NCI-H446 treated with DMSO at 0.1 percent for 48 hours (cell line): ENCODE measurements at regions not wholly inside any gene's neighbourhood (a gene's known extent, or its start where the extent isn't known, plus 50 kb on each side); places are given as distances from the start of the nearest gene placed in this dataset.

Experiments used
- DNase-seq: peaks from one replicate; lab custom pipeline; 2025; lab: John Stamatoyannopoulos, UW

DNA sequence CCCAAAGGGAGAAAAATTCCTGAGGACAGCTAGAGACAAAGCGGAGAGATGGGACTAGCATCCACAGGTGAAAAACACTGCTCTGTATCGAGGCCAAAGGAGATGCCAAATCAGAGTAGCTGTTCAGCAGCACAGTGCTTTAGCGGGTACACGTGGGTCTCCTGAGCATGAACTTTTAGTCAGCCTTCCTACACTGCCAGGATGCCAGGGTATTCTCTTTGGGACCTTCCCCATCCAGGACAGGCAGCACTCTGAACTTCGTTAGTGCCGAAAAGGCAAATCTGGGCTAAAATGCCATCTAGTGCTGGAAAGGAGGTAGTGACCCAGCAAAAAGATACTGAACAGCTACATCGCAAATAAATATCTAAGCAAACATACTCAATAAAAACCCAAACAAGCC lies 64.9 kb downstream of the C6orf58 start:
- peak; percentile 20 for DNase-seq
